NCI-H1436 (cell line): ENCODE measurements at regions not wholly inside any gene's neighbourhood (a gene's known extent, or its start where the extent isn't known, plus 50 kb on each side); places are given as distances from the start of the nearest gene placed in this dataset.
"Not testable (repeated sequence)": the region's sequence is repeated elsewhere in the genome, so short reads cannot be mapped to it uniquely, and the experiment has no call there.

Experiments used
- DNase-seq: peaks from one replicate; lab custom pipeline; 2025; lab: John Stamatoyannopoulos, UW

DNA sequence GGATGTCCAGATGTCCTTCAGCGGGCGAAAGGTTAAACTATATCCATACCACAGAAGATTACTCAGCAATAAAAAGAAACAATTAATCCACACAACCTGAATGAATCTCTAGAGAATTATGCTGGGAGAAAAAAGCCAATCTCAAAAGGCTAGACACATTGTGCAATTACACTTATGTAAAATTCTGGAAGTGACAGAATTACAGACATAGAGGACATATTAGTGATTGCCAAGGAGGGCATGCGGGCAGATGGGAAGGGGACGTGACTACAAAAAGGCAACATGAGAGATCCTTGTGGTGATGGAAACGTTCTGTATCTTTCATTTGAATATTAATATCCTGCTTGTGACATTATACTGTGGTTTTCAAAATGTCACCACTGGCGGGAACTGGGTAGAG, 103.5 kb upstream of the BMAL1 start:
- no peak for DNase-seq

DNA sequence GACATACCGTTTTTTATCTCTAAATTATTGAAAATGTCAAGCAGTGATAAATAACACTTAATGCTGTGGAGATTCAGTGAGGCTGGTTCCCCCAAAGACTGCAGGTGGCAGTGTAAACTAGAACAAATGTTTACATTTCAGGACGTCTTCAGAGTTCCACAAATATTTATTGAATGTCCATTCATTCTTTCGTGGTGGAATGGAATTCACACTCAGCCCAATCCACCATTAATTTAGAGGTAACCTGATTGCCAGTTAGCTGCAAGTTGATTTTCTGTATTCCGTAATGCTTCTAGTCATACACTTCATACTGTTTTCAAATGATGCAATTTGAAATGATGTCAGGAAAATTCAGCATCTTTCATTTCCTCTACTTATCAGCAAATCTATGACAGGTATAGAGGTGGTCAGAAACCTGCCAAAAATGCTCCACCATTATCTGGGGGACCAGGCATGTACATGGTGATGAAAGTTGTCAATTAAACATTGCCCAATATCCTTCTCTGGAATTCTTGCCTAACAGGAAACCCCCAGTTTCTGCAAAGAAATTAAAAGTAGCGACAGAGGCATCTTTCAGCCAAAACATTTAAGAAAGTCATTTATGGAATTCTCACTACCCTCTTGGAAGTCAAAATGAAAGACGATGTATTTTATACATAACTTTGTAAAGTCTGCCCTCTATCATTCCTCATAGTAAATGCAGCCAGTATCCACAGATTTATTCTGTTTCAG, 94.3 kb upstream of the BMAL1 start:
- DNase-seq: peak; percentile 16

DNA sequence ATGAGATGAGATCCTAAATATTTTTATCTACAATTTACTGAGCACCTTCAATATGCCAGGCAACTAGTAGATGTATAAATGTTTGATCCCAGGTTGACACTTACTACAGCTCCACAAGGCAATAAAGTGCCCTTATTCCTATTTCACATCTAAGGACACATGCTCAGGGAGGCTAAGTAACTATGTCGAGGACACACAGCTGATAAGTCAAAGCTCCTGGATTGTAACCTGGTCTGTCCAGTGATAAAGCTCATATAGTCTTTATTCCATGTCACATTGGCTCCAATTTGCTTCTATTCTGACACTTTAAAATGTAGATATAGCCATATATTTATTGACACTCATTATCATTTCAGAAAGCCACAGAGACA, 93.8 kb upstream of the BMAL1 start:
- no peak for DNase-seq

DNA sequence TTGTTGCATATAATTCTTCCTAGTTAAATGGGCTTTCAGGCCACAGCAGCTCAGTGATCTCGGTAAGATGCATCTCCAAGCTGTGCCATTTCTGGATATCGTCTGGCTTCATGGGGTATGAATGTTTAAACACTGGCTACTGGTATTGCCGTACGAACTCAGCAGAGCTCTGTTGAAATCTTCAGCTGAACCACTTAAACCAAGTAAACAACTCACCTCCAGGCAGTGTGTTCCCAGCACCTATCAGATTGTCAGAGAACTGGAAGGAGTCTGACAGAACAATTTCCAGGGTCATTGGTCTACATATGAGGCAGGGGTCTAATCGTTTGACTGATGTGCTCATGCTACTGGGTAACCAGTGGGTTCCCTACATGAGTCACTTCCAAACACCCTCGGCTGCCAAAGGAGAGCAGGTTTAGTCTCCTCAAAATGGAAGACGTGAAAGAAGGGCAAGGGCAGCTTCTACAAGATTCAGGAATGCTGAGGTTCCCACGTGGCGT, 93.2 kb upstream of the BMAL1 start:
- no peak for DNase-seq

DNA sequence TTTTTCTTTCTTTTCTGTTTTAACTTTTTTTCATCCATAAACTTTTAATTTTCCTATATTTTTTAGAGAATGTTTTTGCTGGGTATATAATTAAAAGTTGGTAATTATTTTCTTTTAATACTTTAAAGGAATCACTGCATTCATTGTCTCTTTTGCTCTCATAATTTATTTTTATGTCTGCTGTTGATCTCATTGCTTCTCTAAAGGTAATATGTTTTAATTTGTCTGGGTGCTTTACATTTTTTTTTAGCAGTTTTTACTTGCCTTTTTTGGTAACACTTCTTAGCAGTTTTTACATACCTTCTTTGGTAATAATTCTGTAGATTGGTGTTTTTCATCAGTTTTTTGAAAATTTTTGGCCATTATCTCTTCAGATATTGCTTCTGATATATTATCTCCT, 89.4 kb upstream of the BMAL1 start:
- no peak for DNase-seq

DNA sequence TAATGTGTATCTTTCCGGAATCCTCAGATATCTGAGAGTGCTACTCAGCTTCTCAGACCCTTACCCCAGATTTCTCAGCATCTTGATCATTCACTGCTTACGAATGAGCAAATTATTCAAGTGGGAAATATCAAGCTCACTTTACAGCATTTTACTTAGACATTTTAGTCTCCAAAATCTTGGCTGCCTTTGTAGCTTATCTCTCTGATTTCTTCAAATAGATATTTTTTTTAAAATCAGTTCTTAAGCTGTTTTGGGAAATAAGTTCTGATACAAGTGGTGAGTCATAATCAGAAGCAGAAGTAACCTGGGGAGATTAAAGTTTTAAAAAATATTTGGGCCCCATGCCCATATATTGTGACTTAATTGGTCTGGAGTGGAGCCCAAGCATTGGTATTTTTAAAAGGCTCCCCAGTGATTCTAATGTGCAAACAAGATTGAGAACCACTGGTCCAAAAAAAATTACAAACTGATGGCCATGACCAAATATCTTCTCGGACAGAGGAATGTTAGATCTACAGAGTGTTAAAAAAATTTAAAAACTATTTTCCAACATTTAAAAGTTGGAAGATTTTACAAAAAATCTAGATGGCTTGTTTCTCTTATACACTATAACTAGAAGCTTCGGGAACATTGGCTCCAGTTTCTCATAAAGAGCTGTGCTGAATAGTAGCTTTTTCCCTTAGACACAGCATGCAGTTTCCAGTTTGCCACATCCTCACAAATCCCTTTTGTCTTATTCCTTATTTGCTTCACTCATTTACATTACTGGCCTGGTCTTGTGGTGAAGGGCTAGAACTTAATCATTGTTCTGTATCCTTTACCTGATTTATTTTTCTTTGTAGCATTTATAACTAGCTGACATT, 87.8 kb upstream of the BMAL1 start:
- DNase-seq: no peak

DNA sequence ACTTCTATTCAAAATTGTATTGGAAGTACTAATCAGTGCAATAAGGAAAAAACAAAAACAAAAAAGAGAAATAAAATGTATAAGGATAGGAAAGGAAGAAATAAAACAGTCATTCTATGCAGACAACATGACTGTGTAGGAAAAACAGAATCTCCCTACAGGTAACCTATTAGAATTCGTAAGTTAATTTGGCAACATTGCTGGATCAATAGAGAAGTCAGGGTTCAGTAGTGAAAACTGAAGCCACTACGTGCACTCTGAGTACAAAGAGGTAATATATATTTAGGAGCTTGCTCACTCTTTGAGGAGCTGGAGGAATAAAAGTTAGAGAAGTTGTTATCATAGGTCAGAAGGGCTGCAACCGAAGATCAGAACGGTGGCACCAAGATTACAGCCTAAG, 84.0 kb upstream of the BMAL1 start:
- DNase-seq: no peak

DNA sequence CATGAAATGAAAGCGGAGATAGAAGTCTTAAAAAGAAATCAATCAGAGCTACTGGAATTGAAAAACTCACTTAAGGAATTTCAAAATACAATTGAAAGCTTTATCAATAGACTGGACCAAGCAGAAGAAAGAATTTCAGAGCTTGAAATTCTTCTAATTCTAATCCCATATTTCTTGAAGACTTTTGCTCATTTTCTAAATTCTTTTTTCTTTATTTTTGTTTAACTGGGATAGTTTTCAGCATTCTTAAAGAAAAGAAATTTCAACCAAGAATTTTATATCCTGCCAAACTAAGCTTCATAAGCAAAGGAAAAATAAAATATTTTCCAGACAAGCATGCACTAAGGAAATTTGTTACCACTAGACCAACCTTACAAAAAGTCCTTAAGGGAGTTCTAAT, 80.2 kb upstream of the BMAL1 start:
- DNase-seq: not testable (repeated sequence)

DNA sequence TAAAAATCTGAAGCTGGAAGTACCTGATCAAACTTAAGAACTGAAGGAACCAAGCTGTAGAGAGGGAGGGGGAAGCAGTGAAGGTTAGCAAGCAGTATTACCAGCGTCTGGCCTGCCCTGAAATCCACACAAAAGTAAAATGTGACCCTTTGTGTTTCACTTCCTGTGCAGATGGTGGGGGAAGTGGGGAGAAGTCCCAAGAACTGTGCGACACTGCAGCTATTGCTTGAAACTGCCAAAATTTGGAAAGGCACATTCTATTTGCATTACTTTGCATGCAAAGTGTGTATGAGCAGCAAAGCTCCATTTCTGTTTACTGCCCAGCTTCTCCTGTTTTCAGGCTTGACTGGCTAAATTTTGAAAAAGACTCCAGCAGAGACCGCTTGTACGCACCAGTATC, 72.1 kb upstream of the BMAL1 start:
- no peak for DNase-seq

DNA sequence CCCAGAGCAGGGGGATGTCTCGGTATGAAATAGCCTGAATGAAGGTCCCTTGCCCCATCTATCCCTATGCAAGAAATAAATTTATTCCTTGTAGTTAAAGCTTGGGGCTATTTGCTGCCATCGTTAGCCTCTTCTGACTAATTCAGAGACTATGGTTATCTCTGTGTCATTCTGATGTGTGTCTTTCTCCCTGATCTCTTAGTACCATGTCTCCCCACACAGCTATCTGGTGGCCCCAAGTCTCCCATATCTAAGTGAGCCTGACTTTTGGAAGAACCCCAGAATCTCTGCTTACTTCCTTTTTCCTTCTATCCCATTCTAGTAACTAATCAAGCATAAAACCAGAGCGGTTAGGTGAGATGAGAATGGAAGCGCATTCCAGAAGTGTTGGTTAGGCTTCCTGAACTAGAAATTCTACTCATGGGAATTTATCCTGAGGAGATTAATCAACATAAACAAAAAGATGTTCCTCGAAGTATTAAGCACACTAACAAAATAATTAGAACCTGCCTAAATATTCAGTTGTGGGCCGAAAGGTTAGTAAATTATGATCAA, 71.4 kb upstream of the BMAL1 start:
- DNase-seq: no peak

DNA sequence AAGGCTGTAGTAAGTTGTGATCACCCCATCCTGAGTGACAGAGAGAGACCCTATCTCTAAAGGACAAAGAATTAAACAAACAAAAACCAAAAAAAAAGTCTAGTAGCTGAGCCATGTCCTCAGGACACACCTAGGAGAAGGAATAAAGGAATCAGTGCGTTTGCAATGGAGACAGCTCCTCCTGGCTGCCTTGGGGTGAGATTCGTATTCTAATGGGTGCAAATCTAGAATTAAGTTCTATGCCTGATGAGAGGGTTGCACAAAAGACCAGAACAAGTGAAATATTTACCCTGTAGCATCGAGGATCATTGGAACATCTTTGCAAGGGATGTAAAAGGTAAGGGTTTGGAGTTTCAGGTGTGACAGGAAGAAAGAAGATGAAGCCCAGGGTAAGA, 70.3 kb upstream of the BMAL1 start:
- DNase-seq: peak; percentile 15

DNA sequence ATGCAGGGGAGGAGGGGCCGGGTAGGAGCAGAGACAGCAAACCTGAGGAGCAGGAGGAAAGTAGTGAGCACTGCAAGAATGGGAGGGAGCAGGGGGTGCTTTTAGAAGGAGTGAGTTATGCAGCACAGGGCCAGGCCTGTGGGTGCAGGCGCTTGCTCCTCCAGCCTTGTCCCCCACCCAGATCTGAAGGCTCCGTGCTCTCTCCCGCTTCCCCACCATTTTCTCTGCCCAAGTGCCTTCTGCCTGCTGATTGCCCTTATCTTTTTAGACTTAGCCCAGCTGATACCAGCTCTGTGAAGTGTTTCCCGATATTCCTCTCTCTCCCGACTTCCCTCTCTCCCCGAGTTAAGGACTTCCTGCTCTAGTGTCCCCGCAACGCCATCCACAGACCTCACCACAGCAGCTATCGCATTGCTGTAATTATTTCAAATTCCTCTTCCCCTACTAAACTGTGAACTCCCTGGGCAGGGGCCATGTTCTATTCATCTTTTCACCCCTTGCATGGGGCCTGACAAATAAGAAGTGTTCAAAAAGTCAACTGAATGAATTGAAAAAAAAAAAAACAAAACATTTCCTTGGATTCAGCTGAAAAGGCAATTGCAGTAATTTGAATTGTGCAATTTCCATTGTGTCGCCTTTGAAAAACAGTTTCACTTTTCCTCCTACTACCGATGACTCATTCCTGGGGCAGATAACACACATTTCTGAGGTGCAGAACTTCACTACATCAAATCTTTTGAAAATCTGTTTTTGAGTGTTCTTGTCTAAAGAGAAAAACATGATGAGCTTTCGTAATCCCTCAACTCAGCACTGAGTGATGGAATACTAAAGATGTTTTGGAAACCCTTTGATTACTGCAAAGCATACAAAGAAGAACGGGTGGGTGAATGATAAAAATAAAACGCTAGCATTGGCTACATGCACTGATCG, 69.7 kb upstream of the BMAL1 start:
- no peak for DNase-seq

DNA sequence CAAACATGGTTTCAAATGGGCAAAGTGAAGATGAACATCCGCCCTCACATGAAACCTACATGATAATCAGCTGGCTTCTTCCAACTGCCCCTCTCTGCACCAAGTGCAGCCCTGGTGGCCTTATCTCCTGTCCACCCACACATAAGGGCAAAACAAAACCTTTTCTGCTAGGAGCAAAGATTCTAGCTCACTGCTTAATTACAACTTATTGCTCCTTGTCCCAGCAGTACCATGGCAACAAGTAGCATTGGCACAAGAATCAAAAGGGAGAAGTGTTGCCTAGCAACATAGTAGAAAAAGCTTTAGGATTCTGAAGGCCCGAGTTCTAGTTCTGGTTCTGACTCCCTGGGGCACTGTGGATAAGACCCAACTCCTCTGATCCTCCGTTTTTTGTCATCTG, 68.7 kb upstream of the BMAL1 start:
- no peak for DNase-seq

DNA sequence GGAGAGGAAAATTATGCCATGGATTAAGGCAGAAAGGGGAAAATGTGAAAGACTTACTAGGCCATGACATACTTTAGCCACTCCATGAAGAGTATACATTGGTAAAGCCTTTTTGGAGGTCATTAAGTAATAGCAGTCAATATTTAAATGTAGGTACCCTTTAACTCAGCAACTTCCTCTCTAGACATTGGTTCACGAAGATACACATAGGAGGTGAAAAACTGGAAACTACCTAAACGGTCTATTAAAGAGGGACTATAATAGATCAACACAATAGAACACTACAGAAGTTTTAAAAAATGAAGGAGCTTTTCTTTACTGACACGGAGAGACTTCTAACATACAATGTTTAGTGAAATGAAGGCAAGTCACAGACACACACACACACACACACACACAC, 68.2 kb upstream of the BMAL1 start:
- DNase-seq: no peak

DNA sequence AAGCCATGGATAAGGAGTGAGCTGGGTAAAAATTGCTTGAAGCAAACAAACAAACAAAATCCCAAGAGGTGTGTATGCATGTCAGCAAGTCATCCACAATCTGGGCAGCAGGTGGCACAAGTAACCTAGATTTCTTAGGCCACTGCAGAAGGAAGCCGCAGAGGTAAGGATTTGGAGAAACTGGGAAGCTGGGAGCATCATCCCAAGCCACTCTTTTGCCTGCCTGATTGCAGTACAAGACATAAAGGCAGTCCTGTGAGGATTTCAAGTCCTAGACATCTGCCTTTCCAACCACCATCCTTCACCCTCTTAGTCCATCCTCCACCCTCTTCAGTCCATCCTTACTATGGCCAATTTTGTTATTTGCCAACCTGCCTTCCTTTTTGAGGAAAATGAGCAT, 67.2 kb upstream of the BMAL1 start:
- DNase-seq: peak; percentile 52

DNA sequence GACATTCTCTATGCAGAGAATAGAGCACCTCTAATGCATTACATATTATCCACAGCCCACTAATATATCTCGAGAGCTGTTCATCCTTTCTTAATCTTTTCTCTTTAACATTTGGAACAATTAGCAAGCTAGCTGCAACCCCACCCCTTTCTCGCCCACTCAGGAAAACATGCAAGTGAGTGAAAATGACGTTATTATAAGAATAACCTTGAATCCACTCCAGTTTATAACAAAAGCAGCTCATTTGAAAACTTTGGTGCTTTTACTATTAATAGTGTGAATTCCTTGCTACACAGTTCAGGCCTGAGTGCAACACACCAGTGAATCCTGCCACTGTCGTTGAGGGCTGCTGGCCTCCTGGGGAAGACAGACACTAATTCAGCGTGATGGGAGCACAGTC, 63.3 kb upstream of the BMAL1 start:
- no peak for DNase-seq

DNA sequence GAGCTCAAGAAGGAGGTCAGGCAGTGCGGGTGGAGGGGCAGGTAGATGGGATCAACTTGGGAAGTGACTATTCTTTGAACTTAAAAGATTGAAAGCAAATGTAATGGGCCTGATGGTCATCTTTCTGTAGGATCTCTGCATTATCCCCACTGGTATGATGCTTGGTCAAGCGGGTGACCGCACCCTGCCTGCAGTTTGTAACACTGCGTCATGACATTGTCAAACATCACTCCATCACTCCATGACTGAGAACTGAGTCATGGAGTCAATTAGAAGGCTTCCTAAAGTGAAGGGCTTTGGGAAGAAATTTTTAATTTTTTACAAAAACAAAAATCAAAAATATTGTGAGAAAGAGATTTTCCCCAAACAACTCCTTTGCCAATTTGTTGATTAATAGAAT, 62.4 kb upstream of the BMAL1 start:
- no peak for DNase-seq

DNA sequence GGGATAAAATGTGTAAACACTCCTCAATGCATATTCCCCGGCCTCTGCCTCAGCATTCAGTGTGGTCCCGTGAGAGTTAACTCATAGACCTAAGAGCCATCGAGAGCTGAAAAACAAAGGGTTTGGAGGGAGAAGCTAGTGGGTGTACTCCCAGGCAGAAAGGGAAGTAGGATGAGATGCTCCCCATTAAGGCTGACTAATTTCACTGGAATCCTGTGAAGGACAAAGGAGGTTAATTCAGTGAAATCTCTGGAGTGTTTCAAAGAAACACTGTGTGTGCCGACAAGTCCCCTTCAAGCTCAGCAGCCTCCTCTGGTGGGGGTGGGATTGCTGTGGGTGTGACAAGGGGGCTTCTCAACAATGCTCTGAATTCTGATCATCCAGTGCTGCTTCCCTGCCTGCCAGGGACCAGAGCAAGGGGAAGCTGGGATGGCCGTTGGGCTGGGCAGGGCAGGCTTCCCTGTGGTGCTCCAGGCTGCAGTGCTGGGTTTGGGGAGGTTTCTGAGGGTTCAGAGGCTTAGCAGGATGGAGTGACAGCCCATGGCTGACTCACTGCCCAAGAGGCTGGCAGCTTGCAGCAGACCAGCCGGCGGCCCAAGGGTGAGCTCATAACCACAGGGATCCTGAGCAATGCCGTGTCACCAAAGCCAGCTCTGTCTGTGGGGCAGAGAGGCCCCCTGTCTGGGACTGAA, 61.4 kb upstream of the BMAL1 start:
- no peak for DNase-seq

DNA sequence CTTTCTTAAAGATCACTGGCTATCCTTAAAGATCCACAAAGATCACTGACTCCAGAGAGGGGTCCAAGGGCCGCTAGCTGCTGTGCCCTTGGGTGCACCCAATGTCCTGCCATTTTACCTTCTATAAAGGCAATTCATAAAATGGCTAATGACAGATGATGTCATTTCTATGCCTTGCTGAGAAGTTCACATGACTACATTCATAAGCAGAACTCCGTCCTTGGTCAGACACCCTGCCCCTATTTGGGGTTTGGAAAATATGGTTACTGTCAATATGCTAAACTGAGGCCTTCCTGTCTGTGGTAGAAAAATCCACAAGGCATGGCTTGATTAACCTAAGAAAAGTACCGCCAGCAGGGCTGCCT, 60.9 kb upstream of the BMAL1 start:
- no peak for DNase-seq

DNA sequence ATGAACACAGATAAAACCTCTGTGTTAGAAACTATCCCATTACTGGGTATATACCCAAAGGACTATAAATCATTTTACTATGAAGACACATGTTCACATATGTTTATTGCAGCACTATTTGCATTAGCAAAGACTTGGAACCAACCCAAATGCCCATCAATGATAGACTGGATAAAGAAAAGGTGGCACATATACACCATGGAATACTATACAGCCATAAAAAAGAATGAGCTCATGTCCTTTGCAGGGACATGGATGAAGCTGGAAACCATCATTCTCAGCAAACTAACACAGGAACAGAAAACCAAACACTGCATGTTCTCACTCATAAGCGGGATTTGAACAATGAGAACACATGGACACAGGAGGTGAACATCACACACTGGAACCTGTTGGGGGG, 58.9 kb upstream of the BMAL1 start:
- not testable (repeated sequence) for DNase-seq

DNA sequence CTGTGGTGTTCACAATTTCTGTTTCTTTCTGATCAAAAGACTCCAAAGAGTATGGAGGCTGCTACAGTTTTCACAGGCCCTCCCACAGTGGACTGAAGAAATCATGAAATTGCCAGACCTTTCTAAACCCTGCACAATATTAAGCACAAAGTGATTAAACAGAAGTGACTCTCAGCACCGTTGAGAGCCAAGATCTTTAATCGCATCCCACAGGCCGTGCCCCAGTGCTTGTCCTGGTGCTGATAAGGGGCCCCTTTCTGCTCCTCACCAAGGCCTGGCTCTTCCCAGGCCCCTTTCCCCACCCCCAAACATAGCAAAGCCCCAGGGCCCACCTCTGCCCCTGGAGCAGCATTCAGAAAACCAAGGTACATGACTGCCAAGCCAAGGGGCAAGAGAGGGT, 57.4 kb upstream of the BMAL1 start:
- DNase-seq: no peak

DNA sequence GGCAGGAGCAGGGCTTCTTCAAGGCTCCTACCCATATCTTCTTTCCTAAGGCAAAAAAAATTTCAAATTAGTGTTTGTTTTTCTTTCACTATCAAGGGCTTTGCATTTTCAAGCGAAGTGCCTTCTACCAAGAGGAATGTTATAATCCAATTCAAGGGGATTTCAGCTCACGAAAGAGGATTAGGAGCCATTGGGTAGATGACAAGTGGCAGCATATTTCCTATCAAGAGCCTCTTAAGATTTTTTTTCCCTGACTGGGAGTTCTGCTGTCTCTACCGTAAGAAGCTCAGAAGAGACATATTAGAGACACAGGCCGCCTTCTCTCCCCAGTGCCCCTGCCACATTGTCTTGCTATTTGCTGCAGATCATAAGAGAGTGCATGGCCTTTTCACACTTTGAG, 55.9 kb upstream of the BMAL1 start:
- DNase-seq: no peak
